GM10266 (cell line): ENCODE measurements at regions not wholly inside any gene's neighbourhood (a gene's known extent, or its start where the extent isn't known, plus 50 kb on each side); places are given as distances from the start of the nearest gene placed in this dataset.

Source experiments
- DNase-seq: peaks from one replicate; pipeline ENCODE4 v3.0.0; 2012; ENCODE audit errors: extremely low spot score
- TF ChIP-seq, protein P1 (sequence below): IDR thresholded peaks from 2 replicates; pipeline ENCODE4 v1.5.1; 2012; ENCODE audit warnings: mild to moderate bottlenecking, low read depth; ENCODE audit not compliant: control insufficient read depth, insufficient read depth; ENCODE audit errors: missing control alignments

DNA sequence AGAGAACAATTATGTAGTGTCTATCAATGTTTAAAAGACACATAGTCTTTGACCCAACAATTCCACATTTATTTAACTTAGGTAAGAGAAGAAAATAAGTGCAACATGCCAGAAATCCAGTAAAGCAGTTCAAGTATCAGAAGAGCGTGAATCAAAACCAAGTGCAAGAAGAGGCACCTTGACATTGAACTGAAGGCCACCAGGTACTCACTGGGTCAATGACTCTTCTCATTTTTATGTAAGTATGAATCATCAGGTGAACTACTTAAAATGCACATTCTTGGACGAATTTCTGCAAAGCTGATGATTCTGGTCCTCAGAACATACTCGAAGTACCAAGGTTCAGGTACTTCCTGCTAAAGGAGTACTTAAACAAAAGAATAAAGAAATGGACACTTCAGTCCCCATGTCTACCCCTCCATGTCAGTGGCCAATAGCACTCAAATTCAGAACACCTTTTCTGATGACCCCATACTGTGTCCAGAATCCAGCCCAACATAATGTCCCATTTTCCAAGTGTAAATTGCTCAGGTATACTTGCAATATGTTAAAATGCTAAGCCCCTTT lies 481.9 kb downstream of the GJA1 start:
- TF ChIP-seq, protein P1, sequence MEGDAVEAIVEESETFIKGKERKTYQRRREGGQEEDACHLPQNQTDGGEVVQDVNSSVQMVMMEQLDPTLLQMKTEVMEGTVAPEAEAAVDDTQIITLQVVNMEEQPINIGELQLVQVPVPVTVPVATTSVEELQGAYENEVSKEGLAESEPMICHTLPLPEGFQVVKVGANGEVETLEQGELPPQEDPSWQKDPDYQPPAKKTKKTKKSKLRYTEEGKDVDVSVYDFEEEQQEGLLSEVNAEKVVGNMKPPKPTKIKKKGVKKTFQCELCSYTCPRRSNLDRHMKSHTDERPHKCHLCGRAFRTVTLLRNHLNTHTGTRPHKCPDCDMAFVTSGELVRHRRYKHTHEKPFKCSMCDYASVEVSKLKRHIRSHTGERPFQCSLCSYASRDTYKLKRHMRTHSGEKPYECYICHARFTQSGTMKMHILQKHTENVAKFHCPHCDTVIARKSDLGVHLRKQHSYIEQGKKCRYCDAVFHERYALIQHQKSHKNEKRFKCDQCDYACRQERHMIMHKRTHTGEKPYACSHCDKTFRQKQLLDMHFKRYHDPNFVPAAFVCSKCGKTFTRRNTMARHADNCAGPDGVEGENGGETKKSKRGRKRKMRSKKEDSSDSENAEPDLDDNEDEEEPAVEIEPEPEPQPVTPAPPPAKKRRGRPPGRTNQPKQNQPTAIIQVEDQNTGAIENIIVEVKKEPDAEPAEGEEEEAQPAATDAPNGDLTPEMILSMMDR, result no peak
- DNase-seq, result no peak

- no peak for DNase-seq
- TF ChIP-seq, protein P1, result no peak
Observed at GRCh38 chr6:121917834-121918559, 481.5 kb upstream of the HSF2 start.

GRCh38 chr6:121920616-121921015 lies 478.8 kb upstream of the HSF2 start:
- no peak for DNase-seq
- TF ChIP-seq, protein P1, result no peak

GRCh38 chr6:121925024-121925423 lies 474.4 kb upstream of the HSF2 start:
- TF ChIP-seq, protein P1, result no peak
- DNase-seq, result no peak

DNA sequence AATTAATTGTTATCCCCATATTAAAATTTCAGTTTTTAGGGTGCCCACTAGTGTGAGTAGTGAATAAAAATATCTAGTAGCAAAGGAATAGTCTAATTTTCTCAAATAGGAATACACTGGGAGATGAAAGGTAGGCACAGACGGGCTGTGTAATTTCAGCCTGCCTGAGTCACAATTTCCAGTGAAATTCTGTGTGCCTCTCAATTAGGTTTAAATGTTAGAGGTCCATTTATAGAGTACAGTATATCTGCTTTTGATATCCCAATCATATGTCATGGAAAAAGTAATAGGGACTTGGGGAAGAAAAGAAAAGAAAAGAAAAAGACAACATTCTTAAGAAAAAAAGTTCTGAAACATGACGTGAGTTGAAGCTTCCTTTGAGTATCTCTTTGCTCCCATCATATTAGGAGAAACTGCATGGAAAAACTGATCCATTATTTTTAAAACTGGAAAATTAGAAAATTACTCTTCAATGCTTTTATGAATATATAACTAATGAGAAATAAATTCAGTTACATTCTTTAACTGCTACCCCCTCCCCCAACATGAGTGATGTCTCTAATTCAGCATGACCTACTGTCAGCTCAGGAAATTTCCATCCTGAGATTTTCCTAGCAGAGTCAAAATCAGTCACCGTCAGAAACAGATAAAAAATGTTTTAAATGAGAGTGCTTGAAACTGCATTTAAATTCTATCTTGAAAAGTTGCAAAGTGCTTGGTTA lies 473.8 kb upstream of the HSF2 start:
- TF ChIP-seq, protein P1, result no peak
- DNase-seq, result no peak

- TF ChIP-seq, protein P1, result no peak
Observed at GRCh38 chr6:121929301-121929700, 470.2 kb upstream of the HSF2 start.

More at GRCh38 chr6:121929301-121929700, 470.2 kb upstream of the HSF2 start:
- DNase-seq, result no peak
